COLO668 (cell line): ENCODE measurements at regions not wholly inside any gene's neighbourhood (a gene's known extent, or its start where the extent isn't known, plus 50 kb on each side); places are given as distances from the start of the nearest gene placed in this dataset.
A peak's percentile ranks its signal among the peaks of the same experiment; 100 is the strongest.
"Not testable (repeated sequence)": the region's sequence is repeated elsewhere in the genome, so short reads cannot be mapped to it uniquely, and the experiment has no call there.

ENCODE experiments used
- DNase-seq: peaks from one replicate; lab custom pipeline; 2025; ENCODE audit not compliant: unreplicated experiment; lab: John Stamatoyannopoulos, UW

DNA sequence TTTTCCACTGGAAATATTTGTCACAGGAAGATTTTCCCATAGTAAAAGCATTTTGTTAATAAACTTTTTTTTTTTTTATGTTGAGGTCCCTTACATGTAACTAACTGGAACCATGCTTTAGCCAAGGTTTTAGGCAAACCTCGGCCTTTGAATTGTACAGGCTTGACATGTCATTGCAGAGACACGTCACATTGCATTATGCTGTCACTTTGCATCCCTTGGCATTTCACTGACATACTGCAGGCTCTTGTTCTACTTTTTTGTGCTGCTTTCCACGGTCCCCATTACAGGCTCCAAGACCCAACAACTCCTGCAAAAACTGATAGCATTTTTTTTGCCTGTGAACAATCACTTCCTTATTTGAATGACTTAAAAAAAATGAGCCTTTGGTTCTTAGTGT lies 724.3 kb downstream of the TTLL7 start:
- DNase-seq = not testable (repeated sequence)

DNA sequence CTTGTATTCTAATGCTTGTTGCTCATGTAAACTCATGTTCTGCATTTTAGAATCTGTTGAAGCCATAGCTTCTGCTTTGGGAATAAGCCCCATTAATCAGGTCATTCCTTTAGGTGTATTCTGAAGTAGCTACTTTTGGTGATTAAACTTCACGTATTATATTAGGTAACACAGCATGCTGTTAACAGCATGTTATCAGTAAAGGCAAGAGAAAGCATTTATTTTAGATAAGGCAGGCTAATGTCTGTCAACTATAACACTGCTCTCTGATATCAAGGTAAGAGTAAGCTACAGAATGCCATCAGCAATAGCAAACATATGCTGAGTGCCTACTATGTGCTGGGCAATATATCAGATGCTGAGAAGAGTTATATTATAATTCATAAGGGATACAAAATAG lies 726.4 kb downstream of the TTLL7 start:
- not testable (repeated sequence) for DNase-seq

DNA sequence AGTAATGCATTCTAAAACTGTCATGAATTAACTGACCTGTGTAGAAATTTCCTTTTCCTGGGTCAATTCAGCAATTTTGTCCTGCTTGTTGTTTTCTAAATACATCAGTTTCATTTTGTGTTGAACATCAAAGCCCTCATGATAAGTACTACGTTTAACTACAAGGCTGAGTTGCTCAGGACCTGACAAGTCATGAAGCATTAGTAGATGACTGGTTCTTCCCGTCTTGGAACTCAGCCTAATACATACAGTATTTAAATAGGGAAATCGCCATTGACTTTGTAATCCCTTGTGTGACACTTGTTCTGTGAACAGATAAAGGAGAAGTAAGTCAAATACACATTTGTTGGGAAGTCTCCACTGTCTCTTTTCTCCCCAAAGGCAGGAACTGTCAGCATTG lies 727.1 kb downstream of the TTLL7 start:
- not testable (repeated sequence) for DNase-seq

DNA sequence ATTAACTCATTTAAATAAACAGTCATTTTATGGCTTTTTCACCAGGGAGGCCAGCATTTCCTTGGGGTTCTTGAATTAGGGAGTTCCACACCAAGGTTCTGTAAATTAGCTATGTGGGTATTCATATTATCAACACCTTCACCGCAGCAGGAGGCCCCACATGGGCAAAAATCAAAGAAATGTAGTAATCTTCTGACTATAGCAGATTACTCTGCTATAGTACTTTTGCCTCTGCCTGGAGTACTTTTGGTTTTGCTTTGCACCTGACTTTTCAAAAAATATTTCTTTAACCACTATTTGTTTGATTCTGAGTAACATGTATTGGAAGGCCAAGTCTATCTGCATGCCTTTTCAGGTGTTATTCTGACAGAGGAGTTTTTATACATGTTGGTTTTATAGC lies 728.1 kb downstream of the TTLL7 start:
- DNase-seq = not testable (repeated sequence)

DNA sequence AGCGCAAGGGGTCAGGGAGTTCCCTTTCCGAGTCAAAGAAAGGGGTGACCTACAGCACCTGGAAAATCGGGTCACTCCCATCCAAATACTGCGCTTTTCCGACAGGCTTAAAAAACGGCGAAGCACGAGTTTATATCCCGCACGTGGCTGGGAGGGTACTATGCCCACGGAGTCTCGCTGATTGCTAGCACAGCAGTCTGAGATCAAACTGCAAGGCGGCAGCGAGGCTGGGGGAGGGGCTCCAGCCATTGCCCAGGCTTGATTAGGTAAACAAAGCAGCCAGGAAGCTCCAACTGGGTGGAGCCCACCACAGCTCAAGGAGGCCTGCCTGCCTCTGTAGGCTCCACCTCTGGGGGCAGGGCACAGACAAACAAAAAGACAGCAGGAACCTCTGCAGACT lies 735.1 kb downstream of the TTLL7 start:
- DNase-seq = not testable (repeated sequence)

DNA sequence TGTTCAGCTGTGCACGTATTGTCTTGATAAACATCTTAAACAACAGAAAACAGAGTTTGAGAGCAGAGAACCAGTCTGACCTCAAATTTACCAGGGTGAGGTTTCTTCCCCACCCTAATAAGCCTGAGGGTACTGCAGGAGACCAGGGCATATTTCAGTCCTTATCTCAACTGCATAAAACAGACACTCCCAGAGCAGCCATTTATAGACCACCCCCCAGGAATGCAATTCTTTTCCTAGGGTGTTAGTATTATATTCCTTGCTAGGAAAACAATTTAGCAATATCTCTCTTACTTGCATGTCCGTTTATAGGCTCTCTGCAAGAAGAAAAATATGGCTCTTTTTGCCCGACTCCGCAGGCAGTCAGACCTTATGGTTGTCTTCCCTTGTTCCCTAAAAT lies 747.2 kb downstream of the TTLL7 start:
- DNase-seq = not testable (repeated sequence)

DNA sequence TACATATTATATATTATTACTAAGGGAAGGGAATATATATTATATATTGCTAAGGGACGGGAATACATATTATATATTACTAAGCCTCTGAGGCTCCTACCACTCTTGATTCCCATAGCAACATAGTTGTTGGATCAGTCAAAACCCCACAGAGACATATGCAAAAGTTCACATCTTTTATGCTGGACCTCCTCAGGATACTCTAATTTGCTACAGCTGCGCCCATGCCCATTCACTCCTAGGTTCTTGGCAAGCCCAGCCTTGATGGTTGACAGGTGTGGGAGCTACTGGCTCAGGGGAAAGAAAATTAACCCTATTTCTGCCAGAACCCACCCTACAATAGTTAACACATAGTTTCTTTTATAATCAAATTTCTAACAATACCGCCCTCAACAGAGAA lies 752.2 kb downstream of the TTLL7 start:
- DNase-seq = not testable (repeated sequence)

DNA sequence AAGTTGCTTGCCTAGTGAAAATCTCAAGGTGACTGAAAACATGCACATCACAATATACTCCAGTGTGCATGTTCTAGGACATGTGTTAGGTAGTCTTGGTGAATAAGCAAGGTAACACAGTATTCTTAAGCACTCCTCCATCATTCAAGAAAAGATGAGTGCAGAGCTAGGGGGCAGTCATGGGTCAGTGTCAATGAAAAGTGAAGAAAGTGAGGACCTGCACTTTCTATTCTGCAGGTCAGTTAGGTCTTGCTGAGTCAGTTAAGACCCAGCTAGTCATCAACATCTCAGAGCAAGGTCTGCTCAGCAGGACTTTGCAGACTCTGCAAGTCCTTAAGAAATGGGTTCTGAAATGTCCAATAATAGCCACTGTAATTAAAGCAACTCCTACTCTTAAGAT lies 754.1 kb downstream of the TTLL7 start:
- DNase-seq = not testable (repeated sequence)

DNA sequence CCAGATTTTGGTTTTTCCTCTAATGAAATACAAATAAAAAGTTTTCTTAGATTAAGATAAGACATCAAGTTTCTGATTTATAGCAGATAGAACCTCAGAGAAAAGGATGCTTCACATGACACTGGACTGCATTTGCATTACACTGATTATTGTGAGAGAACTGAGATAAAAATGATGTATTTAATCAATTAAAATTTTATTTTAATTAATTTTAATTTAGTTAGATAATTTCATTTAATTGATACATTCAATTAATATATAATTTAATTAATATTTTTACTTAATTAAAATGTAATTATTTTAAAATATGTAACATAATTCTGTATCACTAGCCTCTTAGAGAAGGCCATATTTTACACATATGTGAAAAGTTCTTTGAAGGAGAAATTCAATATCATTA lies 759.4 kb downstream of the TTLL7 start:
- not testable (repeated sequence) for DNase-seq

DNA sequence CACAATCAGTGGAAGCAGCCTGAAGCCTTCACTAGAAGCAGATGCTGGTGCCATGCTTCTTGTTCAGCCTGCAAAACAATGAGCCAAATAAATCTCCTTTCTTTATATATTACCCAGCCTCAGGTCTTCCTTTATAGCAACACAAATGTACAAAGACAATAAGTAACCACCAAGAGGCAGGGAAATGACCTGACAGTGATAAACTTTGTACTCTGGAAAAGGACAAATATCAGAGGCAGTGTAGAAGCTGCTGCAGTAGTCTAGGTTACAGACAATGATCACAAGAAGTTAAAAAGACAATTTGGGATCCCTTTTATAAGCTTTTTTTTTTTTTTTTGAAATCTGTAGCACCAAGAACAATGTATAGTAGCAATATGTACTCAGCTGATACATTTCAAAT lies 760.3 kb downstream of the TTLL7 start:
- not testable (repeated sequence) for DNase-seq

DNA sequence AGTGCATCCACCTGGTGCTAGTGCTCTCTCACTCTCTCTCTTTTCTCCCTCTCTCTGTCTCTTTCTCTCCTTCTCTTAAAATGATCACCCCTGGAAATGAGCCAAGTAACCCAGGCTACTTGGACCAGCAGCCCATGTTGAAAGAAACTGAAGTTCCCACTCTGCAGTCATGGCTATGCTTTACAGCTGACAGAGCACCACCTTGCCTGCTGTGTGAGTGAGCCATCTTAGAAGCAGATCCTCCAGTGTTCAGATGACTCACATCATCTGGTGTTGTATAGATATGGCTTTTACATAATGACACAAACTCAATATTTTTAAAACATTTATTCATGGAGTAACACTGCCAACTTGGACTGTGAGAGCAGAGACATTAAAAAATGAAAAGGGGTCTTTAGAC lies 779.1 kb downstream of the TTLL7 start:
- DNase-seq = not testable (repeated sequence)

DNA sequence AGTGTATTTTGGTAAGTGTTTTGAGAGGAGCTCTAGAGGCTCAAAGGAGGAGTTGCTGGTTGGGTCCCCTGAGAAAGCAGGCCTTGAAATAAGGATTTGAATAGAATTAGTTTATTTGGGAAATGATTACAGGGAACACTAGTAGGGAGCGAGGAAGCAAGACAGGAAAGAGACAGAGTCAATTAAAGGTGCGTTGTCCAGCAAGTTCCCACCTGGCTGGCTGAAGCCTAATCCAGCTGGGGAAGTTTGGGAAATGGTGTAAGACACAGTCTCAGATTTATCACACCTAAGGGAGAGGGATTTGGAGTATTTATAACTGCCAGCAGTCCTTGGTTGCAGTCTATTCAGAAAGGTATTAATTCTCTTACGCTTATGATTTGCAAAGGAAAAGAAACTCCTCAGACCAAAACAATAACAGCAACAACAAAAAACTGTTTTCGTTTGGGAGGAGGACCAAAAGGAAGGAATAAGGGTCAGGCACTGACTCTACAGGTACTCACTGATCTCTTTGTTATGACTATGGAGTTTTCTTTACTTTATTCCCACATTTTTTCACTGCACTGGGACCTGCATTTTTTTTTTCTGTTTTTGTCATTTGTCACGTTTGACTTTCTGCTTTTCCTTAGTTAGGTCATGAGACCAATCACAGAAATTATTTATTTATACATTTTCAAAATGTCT lies 780.8 kb downstream of the TTLL7 start:
- DNase-seq = not testable (repeated sequence)

DNA sequence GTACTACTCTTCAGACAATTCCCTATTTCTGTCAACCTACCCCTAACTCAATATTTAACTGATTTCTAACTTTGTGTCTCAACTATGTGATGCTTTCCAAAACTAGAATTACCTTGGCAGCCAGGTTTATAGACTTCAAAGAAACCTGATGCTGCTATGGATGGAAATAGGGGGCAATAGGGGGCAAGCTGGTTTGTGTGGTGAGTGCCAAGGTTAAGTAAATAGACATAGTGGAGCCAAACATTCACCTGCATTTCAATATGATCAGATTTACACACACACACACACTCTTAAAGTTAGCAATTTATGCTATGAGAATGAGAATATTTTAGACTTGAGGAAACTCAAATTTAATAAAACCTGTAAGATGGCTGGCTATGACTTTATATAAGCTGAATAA lies 784.6 kb downstream of the TTLL7 start:
- DNase-seq = not testable (repeated sequence)

DNA sequence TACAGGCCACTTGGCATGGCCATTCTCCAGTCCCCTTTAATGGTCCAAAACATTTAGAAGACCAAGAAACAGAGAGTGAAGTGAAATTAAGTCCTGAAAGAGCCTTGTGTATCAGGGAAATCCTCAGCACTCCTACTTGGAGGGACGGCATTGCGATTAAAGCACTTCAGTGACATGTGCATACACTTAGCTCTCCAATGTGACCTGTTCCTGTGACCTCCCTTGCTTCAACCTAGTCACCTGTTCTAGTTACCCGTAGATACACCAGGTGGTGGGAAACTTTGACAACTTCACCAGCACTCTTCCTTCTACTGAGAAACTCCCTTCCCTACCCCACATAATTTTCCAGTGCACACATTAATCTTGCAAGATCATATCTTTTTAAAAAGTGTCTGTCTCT lies 785.3 kb downstream of the TTLL7 start:
- not testable (repeated sequence) for DNase-seq

DNA sequence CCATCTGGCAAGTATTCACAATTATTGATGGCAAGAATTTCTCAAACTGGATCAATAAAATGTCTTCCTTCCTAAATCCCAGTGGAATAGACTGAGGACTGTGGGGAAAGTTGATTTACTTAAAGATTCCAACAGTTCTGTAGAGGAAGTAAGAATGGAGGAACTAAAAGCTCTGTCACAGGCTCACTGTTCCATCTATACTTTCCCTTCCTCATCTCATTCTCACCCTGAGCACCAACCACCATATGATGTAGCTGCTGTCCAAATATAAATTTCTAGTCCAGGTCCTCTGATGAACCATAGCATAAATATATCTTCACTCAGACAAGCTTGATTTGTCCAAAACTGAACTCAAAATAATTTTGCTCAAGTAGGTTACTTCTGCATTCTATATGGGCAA lies 786.9 kb downstream of the TTLL7 start:
- DNase-seq = not testable (repeated sequence)

DNA sequence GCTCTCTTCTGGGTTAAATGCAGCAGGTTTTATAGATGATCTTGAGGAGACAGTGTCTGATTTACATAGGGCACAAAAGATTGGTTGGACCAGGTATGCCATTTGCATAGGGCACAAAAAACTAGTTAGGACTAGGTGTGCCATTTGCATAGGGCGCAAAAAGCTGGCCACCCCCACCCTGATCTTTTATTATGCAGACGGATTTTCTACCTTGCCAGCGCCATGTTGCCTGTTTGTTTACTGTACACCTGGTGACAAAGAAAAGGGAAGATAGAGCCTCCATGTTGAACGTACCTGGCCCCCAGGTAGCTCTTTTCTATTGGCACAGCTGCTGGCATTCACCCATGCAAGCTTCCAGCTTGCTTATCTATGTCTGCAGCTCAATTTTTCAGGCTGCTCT lies 790.4 kb downstream of the TTLL7 start:
- DNase-seq = not testable (repeated sequence)

DNA sequence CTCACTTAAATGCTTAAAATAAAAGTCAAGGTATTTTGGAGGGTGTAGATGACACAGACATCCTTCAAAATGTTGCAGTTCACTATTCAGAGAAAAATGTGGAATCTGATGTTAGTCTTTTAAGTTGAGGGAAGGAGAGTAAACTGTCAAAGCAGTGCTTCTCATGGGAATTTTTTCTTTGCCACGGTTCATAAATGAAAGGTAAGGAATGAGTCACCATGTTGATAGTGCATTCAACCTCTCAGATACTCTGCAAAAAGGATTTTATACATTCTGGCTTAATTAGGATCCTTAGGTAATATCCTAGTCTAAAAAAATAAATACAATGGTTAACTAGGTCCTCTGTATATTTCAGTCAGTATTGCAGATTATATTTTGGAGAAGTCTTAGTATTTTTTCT lies 804.3 kb downstream of the TTLL7 start:
- not testable (repeated sequence) for DNase-seq

DNA sequence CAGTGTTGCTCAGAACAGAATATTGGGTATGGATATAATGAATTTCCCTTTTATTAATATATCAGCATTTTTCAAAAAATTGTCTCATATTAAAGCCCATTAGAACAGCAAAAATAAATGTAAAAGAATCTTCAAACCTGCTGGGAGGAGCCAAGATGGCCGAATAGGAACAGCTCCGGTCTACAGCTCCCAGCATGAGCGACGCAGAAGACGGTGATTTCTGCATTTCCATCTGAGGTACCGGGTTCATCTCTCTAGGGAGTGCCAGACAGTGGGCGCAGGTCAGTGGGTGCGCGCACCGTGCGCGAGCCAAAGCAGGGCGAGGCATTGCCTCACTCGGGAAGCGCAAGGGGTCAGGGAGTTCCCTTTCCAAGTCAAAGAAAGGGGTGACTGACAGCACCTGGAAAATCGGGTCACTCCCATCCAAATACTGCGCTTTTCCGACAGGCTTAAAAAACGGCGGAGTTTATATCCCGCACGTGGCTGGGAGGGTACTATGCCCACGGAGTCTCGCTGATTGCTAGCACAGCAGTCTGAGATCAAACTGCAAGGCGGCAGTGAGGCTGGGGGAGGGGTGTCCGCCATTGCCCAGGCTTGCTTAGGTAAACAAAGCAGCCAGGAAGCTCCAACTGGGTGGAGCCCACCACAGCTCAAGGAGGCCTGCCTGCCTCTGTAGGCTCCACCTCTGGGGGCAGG lies 816.8 kb downstream of the TTLL7 start:
- DNase-seq = not testable (repeated sequence)

DNA sequence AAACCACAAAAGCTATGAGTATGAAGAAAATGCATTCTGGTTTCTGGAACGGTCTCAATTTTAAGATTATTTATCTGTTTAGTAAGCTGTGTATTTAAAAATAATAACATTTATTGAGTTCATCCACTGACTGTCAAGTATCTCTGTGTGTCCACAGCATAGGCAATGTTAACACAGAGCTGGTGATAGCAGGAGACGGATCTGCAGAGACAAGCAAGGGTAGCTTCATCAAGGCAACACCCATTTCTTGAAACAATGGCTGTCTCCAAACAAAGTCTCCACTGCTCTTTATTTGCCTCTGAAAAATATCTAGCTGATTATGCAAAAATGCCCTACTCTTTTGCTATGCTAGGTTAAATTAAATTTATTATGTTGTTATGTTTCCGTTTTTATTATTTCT lies 818.3 kb downstream of the TTLL7 start:
- DNase-seq = not testable (repeated sequence)

DNA sequence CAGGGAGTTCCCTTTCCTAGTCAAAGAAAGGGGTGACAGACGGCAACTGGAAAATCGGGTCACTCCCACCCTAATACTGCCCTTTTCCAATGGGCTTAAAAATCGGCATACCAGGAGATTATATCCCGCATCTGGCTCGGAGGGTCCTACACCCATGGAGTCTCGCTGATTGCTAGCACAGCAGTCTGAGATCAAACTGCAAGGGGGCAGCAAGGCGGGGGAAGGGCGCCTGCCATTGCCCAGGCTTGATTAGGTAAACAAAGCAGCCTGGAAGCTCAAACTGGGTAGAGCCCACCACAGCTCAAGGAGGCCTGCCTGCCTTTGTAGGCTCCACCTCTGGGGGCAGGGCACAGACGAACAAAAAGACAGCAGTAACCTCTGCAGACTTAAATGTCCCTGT lies 831.3 kb downstream of the TTLL7 start:
- DNase-seq = not testable (repeated sequence)

DNA sequence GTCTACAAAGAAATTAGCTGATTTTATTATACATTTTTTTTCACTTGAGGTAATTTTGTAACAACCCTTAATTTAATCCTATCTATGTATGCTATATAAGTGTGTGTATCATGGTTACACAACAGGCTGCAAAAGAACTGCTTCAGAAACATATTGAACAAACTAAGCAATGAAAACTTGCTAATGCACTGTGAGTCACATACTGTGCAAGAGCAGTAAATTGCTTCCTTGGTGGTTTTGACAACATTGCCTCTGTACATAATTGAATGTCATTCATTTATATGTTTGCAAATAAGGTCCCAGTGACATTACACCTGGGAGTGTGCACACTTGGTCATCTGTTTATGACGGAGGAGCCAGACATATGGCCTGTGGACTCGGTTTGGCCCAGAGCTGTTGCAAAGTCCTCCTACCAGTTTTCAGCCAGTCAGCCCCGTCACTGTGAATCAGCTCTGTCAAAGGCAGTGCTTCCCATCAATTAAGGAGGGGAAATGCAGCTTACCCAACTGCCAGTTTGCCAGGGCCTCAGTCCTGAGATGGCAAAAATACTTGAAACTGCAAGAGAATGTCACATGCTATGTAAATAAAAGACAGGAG lies 835.0 kb downstream of the TTLL7 start:
- DNase-seq = peak; percentile 73

DNA sequence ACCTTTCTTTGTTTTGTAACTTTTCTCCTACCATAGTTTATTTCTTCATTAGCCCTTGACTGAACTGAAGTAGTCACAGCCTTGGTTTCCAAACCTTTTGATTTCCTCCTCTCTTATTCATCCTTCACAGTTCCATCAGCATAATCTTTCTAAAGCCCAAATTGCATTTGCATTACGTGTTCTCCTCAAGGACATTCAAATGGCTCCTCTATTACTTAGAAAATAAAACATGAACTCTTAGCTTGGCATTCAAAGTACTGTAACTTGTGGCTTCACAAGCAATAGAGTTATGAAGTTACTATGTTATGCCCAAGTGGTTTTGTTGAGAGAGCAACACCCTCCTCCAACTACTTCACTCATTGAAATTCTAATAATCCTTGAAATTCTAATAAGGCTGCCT lies 840.0 kb downstream of the TTLL7 start:
- DNase-seq = not testable (repeated sequence)
